GM18907 (cell line): ENCODE measurements at regions not wholly inside any gene's neighbourhood (a gene's known extent, or its start where the extent isn't known, plus 50 kb on each side); places are given as distances from the start of the nearest gene placed in this dataset.

Experiments
- ATAC-seq: cut with Tn5 transposase; IDR thresholded peaks from one replicate; pipeline ENCODE4 v1.9.1; 2021; ENCODE audit warnings: mild to moderate bottlenecking, moderate library complexity; ENCODE audit not compliant: unreplicated experiment

DNA sequence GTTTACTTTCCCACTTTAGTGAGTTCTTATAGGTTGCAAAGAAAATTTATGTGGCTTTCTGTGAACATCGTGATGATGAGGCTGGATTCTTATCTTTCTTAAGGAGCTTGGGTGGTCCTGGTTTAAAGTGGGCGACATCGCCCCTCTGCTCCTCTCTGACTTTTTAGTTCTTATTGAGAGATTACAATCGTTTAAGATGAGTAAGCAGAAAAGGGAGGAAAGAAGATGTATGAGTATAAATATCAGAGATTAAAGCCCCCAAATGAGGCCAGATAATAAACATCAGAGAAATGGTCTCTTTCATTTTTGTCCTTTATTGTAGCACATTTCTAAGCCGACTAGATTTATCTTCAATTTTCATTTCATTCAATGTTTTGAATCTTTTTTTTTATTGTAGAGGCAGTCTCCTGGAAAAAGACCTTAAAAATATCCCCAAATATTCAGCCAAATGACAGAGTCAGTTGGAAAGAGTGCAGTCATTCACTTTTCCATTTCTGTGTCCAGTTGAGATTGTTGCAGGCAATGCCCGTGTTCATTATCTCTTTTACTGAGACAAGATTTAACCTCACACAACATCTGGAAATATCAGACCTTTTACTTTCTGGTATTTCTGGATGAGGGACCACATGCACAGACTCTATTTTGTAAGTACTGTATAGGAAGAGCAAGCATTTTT, 62.0 kb upstream of the PDE7B start:
- ATAC-seq: no peak

DNA sequence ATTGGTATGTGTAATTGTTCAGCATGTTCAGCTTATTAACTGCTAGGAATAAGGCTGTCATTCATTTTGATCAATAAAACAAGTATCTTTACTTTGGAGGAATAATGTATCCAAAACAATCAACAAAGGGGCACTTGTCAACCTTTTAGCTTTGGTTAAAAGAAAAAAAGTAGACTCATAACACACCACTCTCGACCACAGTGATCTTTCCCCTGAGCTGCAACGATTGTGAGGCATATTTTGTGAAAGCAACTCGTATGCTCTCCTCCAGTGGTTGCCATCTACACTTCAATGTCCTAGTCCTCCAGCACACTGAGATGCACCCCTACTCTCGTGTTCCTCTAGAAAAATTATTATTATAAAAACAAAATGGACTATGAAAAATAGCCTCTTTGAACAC, 60.1 kb upstream of the PDE7B start:
- ATAC-seq: no peak

DNA sequence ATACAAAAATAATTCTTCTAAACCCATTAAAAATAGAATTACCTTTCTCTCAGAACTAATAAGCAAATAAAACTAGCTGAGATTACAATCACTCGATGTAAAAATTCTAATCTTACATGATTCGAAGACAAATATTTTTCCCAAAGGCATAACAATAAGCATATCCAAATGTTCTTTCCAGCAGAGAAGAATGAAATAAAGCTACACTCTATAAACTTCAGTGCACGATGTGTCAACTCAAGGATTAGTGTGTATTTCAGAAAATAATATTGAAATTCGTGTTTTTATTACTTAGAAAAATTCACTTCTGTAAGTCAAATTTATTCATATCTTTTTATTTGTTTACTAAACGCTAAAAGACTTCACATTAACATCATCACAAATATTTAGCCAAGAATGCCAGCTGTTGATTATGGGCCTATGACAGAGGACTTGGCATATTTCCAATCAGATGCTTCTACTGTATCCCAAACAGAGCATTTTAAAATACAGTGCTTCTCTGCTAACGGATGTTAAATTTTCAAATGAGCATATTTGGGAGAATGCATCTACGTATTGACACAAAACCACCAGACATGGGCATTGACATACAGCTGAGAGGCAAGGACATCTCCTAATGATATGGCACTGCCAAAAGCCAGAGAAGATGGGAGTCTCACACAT, 54.7 kb upstream of the PDE7B start:
- ATAC-seq: no peak

- ATAC-seq: no peak
These were observed 54.1 kb upstream of the PDE7B start for GRCh38 chr6:135797361-135797760.

DNA sequence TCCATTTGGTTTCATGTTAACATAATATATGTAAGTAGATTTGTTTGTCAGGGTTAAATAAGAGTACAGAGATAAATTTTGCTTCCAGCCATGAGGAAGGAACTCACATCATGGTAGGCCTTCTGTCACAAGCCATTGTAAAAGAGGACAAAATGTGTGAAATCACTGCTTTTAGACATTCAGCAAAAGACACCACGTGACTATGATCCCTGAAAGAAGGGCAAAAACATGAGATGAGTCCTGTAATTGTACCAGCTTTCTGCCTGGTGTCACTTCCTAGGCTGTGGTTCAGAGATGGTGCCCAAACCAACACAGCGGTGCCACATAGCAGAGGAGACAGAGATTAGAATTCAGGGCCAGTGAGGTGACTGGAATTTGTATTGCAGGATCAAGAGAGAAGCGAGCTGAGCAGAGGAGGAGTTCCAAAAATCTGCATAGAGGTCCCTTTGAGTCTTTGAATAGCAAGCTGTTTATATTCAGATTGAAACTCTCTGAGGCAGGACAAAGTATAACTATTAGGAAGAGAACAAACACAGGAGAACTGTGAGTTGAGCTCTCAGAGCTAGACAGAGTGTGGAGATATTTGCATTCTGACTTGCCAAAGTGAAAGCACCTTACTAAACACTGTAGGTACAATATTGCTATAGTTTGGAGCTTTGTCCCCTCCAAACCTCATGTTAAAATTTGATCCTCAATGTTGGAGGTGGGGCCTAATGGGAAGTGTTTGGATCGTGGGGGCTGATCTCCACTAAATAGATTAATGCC, 52.6 kb upstream of the PDE7B start:
- ATAC-seq: no peak
